ENCODE measurements at regions not wholly inside any gene's neighbourhood (a gene's known extent, or its start where the extent isn't known, plus 50 kb on each side); places are given as distances from the start of the nearest gene placed in this dataset.
A peak's percentile ranks its signal among the peaks of the same experiment; 100 is the strongest.

DNA sequence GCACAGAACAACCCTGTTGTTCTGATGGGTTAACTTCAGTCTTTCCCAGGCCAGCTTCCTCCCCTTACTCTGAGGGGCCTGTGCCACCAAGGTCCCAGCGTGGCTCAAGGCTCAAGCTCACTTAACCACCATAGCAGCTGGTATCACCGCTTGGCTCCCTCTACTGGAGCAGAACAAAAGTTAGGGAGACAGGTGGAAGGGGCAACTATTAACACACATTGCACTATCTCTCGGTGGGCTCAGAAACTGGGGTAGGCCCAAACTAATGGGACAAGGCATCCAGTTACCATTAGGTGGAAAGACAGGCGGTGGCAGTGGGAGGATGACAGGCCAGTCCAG, 88.7 kb upstream of the ATL2 start (continued):
- TF ChIP-seq, protein P1, sequence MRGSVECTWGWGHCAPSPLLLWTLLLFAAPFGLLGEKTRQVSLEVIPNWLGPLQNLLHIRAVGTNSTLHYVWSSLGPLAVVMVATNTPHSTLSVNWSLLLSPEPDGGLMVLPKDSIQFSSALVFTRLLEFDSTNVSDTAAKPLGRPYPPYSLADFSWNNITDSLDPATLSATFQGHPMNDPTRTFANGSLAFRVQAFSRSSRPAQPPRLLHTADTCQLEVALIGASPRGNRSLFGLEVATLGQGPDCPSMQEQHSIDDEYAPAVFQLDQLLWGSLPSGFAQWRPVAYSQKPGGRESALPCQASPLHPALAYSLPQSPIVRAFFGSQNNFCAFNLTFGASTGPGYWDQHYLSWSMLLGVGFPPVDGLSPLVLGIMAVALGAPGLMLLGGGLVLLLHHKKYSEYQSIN (CRISPR knock-in tag; IDR thresholded peaks at IDR 0.05; ENCODE audit: borderline replicate concordance): no peak
- TF ChIP-seq ZNF615 (CRISPR knock-in tag; IDR thresholded peaks at IDR 0.05; ENCODE audit: borderline replicate concordance): no peak
- TF ChIP-seq KMT2B (CRISPR knock-in tag; IDR thresholded peaks at IDR 0.05): no peak
- no peak; the same call in 1 of the 2 replicates for TF ChIP-seq ISL2 (CRISPR knock-in tag; IDR thresholded peaks at IDR 0.05)
- peak; percentile 58 for TF ChIP-seq CEBPG (CRISPR knock-in tag; IDR thresholded peaks at IDR 0.05)
- TF ChIP-seq EED (CRISPR knock-in tag; IDR thresholded peaks at IDR 0.05): no peak
- no peak for TF ChIP-seq ZNF747 (CRISPR knock-in tag; IDR thresholded peaks at IDR 0.05; ENCODE audit: borderline replicate concordance)
- no peak for TF ChIP-seq ZNF484 (CRISPR knock-in tag; IDR thresholded peaks at IDR 0.05; ENCODE audit: borderline replicate concordance, low read depth)
- TF ChIP-seq, protein P2, sequence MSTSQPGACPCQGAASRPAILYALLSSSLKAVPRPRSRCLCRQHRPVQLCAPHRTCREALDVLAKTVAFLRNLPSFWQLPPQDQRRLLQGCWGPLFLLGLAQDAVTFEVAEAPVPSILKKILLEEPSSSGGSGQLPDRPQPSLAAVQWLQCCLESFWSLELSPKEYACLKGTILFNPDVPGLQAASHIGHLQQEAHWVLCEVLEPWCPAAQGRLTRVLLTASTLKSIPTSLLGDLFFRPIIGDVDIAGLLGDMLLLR (CRISPR knock-in tag; IDR thresholded peaks at IDR 0.05): no peak
- no peak for TF ChIP-seq ZBTB42 (CRISPR knock-in tag; IDR thresholded peaks at IDR 0.05)
- no peak for TF ChIP-seq FOXA1 (IDR thresholded peaks at IDR 0.05)
- TF ChIP-seq FOXA1 (CRISPR knock-in tag; IDR thresholded peaks at IDR 0.05): no peak
- TF ChIP-seq ZBTB8A (CRISPR knock-in tag; IDR thresholded peaks at IDR 0.05; ENCODE audit: borderline replicate concordance, low read depth): no peak
- TF ChIP-seq, protein P3, sequence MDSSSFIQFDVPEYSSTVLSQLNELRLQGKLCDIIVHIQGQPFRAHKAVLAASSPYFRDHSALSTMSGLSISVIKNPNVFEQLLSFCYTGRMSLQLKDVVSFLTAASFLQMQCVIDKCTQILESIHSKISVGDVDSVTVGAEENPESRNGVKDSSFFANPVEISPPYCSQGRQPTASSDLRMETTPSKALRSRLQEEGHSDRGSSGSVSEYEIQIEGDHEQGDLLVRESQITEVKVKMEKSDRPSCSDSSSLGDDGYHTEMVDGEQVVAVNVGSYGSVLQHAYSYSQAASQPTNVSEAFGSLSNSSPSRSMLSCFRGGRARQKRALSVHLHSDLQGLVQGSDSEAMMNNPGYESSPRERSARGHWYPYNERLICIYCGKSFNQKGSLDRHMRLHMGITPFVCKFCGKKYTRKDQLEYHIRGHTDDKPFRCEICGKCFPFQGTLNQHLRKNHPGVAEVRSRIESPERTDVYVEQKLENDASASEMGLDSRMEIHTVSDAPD (CRISPR knock-in tag; IDR thresholded peaks at IDR 0.05): peak; percentile 50; the same call in 1 of the 2 replicates
- TF ChIP-seq ZNF720 (CRISPR knock-in tag; IDR thresholded peaks at IDR 0.05): no peak
- TF ChIP-seq, protein P4, sequence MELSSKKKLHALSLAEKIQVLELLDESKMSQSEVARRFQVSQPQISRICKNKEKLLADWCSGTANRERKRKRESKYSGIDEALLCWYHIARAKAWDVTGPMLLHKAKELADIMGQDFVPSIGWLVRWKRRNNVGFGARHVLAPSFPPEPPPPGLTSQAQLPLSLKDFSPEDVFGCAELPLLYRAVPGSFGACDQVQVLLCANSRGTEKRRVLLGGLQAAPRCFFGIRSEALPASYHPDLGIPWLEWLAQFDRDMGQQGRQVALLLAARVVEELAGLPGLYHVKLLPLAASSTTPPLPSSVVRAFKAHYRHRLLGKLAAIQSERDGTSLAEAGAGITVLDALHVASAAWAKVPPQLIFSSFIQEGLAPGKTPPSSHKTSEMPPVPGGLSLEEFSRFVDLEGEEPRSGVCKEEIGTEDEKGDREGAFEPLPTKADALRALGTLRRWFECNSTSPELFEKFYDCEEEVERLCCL (CRISPR knock-in tag; IDR thresholded peaks at IDR 0.05; ENCODE audit: borderline replicate concordance): no peak
- TF ChIP-seq ZNF567 (CRISPR knock-in tag; IDR thresholded peaks at IDR 0.05; ENCODE audit: borderline replicate concordance): no peak
- TF ChIP-seq, protein P5, sequence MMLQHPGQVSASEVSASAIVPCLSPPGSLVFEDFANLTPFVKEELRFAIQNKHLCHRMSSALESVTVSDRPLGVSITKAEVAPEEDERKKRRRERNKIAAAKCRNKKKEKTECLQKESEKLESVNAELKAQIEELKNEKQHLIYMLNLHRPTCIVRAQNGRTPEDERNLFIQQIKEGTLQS (CRISPR knock-in tag; IDR thresholded peaks at IDR 0.05): no peak
- TF ChIP-seq ZNF709 (CRISPR knock-in tag; IDR thresholded peaks at IDR 0.05): 0 out of 2 replicates have a peak, but pooled peaks have one; percentile 6
- TF ChIP-seq ZNF260 (CRISPR knock-in tag; IDR thresholded peaks at IDR 0.05; ENCODE audit: borderline replicate concordance, low read depth): no peak
- TF ChIP-seq, protein P6, sequence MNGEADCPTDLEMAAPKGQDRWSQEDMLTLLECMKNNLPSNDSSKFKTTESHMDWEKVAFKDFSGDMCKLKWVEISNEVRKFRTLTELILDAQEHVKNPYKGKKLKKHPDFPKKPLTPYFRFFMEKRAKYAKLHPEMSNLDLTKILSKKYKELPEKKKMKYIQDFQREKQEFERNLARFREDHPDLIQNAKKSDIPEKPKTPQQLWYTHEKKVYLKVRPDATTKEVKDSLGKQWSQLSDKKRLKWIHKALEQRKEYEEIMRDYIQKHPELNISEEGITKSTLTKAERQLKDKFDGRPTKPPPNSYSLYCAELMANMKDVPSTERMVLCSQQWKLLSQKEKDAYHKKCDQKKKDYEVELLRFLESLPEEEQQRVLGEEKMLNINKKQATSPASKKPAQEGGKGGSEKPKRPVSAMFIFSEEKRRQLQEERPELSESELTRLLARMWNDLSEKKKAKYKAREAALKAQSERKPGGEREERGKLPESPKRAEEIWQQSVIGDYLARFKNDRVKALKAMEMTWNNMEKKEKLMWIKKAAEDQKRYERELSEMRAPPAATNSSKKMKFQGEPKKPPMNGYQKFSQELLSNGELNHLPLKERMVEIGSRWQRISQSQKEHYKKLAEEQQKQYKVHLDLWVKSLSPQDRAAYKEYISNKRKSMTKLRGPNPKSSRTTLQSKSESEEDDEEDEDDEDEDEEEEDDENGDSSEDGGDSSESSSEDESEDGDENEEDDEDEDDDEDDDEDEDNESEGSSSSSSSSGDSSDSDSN (CRISPR knock-in tag; IDR thresholded peaks at IDR 0.05): no peak
- TF ChIP-seq KLF13 (CRISPR knock-in tag; IDR thresholded peaks at IDR 0.05): no peak
- no peak for TF ChIP-seq SP140L (CRISPR knock-in tag; IDR thresholded peaks at IDR 0.05; ENCODE audit: borderline replicate concordance)
- TF ChIP-seq ZNF557 (CRISPR knock-in tag; IDR thresholded peaks at IDR 0.05): no peak
- TF ChIP-seq, protein P7, sequence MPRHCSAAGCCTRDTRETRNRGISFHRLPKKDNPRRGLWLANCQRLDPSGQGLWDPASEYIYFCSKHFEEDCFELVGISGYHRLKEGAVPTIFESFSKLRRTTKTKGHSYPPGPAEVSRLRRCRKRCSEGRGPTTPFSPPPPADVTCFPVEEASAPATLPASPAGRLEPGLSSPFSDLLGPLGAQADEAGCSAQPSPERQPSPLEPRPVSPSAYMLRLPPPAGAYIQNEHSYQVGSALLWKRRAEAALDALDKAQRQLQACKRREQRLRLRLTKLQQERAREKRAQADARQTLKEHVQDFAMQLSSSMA (CRISPR knock-in tag; IDR thresholded peaks at IDR 0.05): no peak
